ENCODE measurements at regions not wholly inside any gene's neighbourhood (a gene's known extent, or its start where the extent isn't known, plus 50 kb on each side); places are given as distances from the start of the nearest gene placed in this dataset.

DNA sequence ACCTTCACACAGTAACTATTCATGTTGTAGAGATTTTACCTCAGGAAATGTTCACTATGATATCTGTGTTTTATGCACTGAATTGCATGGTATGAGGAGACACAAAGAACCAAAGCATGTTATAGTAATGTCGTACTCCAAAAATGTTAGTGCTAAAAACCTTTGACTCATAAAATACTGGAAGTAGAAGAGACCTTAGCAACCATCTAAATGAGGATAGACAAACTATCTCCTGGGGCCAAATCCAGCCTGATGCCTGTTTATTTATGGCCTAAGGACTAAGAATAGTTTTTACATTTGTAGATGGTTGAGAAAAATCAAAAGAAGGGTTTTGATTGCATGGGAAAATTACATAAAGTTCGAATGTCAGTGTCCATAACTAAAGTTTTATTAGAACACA lies 535.1 kb downstream of the INHBA start:
- WGBS, 3 donors = 69 to 71% (median 71%) methylated on average over 2 of the region's 2 CpGs
- Histone ChIP-seq H3K27me3 (no peaks in the 10 kb centered on the region), H3K9me3 (no peaks in the 10 kb centered on the region), H3K4me3 (no peak overlapping the region), H3K27ac (no peak overlapping the region), H3K4me1 (ENCODE audit: insufficient read depth) (no peaks in the 10 kb centered on the region), H3K36me3 (no peaks in the 10 kb centered on the region)
- intact Hi-C loops (cut with DNase I) = no loop called here
- DNase-seq = no peak
- TF ChIP-seq, protein P1, sequence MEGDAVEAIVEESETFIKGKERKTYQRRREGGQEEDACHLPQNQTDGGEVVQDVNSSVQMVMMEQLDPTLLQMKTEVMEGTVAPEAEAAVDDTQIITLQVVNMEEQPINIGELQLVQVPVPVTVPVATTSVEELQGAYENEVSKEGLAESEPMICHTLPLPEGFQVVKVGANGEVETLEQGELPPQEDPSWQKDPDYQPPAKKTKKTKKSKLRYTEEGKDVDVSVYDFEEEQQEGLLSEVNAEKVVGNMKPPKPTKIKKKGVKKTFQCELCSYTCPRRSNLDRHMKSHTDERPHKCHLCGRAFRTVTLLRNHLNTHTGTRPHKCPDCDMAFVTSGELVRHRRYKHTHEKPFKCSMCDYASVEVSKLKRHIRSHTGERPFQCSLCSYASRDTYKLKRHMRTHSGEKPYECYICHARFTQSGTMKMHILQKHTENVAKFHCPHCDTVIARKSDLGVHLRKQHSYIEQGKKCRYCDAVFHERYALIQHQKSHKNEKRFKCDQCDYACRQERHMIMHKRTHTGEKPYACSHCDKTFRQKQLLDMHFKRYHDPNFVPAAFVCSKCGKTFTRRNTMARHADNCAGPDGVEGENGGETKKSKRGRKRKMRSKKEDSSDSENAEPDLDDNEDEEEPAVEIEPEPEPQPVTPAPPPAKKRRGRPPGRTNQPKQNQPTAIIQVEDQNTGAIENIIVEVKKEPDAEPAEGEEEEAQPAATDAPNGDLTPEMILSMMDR (IDR thresholded peaks at IDR 0.05) = no peak
- TF ChIP-seq POLR2A (IDR thresholded peaks at IDR 0.05) = no peak

DNA sequence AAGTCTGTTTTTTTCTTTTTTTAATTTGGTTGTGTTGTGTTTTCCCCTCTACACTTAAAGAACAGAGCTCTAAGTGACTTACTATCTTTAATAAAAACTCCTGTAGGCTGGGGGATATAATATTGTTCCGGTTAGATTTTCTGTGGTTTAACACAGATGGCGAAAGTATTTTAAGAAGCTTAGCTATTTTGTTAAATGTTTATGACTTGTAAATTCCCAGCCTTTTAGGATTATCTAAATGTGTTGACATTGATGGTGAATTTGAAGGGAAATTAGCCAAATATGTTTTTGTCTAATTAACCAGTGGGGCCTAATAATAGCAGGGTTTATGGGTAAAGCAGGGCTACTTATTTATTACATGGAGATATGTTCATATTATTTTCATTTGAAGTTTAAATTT lies 538.5 kb downstream of the INHBA start:
- H3K4me3 ChIP-seq = no peak overlapping the region
- intact Hi-C loops (cut with DNase I) = no loop called here
- no peaks in the 10 kb centered on the region for H3K4me1 ChIP-seq (ENCODE audit: insufficient read depth)
- WGBS, 3 donors = 4 to 41% (median 8%) methylated on average over 2 of the region's 2 CpGs
- DNase-seq = no peak
- no peaks in the 10 kb centered on the region for H3K36me3 ChIP-seq
- no peak for TF ChIP-seq EP300 (IDR thresholded peaks at IDR 0.05)
- no peak for TF ChIP-seq POLR2A (IDR thresholded peaks at IDR 0.05)
- TF ChIP-seq, protein P1 (IDR thresholded peaks at IDR 0.05) = no peak
- H3K27ac ChIP-seq = no peak overlapping the region
- H3K27me3 ChIP-seq = no peaks in the 10 kb centered on the region
- H3K9me3 ChIP-seq = no peaks in the 10 kb centered on the region

DNA sequence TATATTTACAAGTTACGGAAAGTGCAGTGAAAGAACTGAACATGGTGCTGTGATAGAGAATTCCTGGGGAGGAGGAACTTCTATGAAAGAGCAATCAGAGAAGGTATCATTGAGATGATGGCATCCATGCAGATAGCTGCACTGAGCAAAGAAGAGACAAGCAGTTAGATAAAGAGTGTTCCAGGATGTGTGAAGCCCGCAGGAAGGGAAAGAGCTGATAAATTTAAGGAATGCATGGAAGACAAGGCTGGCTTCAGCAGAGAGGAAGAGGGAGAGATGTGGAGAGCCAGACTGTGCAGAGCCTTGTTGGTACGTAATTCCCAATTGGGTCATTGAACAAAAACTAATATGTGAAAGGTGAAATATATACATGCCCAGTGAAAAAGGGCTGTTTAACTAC lies 538.9 kb downstream of the INHBA start:
- no peak for TF ChIP-seq EP300 (IDR thresholded peaks at IDR 0.05)
- no peak for TF ChIP-seq POLR2A (IDR thresholded peaks at IDR 0.05)
- TF ChIP-seq, protein P1 (IDR thresholded peaks at IDR 0.05) = no peak
- 62 to 75% (median 64%) methylated on average over 3 of the region's 3 CpGs for WGBS, 3 donors

DNA sequence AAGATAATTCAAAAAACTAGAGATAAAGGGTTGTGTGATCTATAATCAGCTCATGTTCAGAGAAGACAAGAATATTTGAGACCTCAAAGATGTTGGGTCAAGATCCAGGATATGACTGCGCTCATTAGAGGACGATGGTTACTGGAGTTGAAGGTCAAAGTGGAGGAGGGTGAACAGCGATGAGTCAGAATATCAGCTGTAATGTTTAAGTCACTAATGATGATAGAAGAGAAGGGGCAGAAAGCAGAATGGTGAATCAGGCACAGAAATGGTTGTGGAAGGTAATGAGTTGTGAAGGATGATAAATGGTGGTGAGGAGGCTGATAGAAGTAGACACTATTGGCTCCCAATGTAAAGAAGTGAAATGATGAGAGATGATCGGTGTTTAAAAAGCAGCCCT lies 540.3 kb downstream of the INHBA start:
- intact Hi-C loops (cut with DNase I) = no loop called here
- WGBS, 3 donors = 74 to 81% (median 78%) methylated on average over 4 of the region's 4 CpGs

More for the DNA sequence above, 538.9 kb downstream of the INHBA start:
- DNase-seq = no peak
- intact Hi-C loops (cut with DNase I) = no loop called here
- H3K27me3 ChIP-seq = no peaks in the 10 kb centered on the region
- H3K9me3 ChIP-seq = no peaks in the 10 kb centered on the region
- H3K36me3 ChIP-seq = no peaks in the 10 kb centered on the region
- no peak overlapping the region for H3K4me3 ChIP-seq
- no peaks in the 10 kb centered on the region for H3K4me1 ChIP-seq (ENCODE audit: insufficient read depth)
- no peak overlapping the region for H3K27ac ChIP-seq

More for the DNA sequence above, 540.3 kb downstream of the INHBA start:
- Histone ChIP-seq H3K27ac (no peak overlapping the region), H3K27me3 (no peaks in the 10 kb centered on the region), H3K4me1 (ENCODE audit: insufficient read depth) (no peaks in the 10 kb centered on the region), H3K36me3 (no peaks in the 10 kb centered on the region), H3K9me3 (peaks cover 0 to 3% of the 10 kb centered on the region in 2 donors), H3K4me3 (no peak overlapping the region)
- DNase-seq = no peak
- no peak for TF ChIP-seq POLR2A (IDR thresholded peaks at IDR 0.05)
- TF ChIP-seq, protein P1 (IDR thresholded peaks at IDR 0.05) = no peak
- no peak for TF ChIP-seq EP300 (IDR thresholded peaks at IDR 0.05)
